GM23338 (cell line): ENCODE measurements at regions not wholly inside any gene's neighbourhood (a gene's known extent, or its start where the extent isn't known, plus 50 kb on each side); places are given as distances from the start of the nearest gene placed in this dataset.

Source experiments
- ATAC-seq: fragments of 200-7000 bp; cut with Tn5 transposase; 3 replicates; pipeline ENCODE4 v1.9.1; 2020
- DNase-seq: peaks from one replicate; pipeline ENCODE4 v3.0.0-alpha.2; 2015; ENCODE audit warnings: low spot score
- H2AFZ ChIP-seq: fragments of 200-600 bp; sonication (generic); 2 replicates; pipeline ENCODE4 v1.8.0; 2016; ENCODE audit warnings: antibody characterized with exemption, mild to moderate bottlenecking, moderate library complexity
- H3F3A ChIP-seq: fragments of 200-600 bp; sonication (generic); replicated peaks from 2 replicates; pipeline ENCODE4 v1.8.0; 2017; ENCODE audit warnings: antibody characterized with exemption, mixed run types, low read depth
- H3K27ac ChIP-seq: fragments of 200-600 bp; sonication (generic); 2 replicates; pipeline ENCODE4 v1.6.1; 2016; ENCODE audit warnings: low read depth
- H3K27me3 ChIP-seq: fragments of 200-600 bp; sonication (generic); 2 replicates; pipeline ENCODE4 v1.8.0; 2016; ENCODE audit warnings: mild to moderate bottlenecking, mixed run types, moderate library complexity; ENCODE audit not compliant: insufficient read depth
- H3K36me3 ChIP-seq: fragments of 200-600 bp; sonication (generic); 2 replicates; pipeline ENCODE4 v1.8.0; 2016; ENCODE audit warnings: mild to moderate bottlenecking; ENCODE audit not compliant: insufficient read depth
- H3K4me1 ChIP-seq: fragments of 200-600 bp; sonication (generic); 2 replicates; pipeline ENCODE4 v1.8.0; 2016; ENCODE audit warnings: mild to moderate bottlenecking, moderate library complexity; ENCODE audit not compliant: insufficient read depth
- H3K4me2 ChIP-seq: fragments of 200-600 bp; sonication (generic); 2 replicates; pipeline ENCODE4 v1.7.1; 2017; ENCODE audit warnings: mixed run types
- H3K4me3 ChIP-seq: fragments of 200-600 bp; sonication (generic); 2 replicates; pipeline ENCODE4 v1.6.1; 2016; ENCODE audit warnings: mixed run types
- H3K79me2 ChIP-seq: fragments of 200-600 bp; sonication (generic); replicated peaks from 2 replicates; pipeline ENCODE4 v1.8.0; 2017; ENCODE audit warnings: mild to moderate bottlenecking; ENCODE audit not compliant: insufficient read depth
- H3K9me2 ChIP-seq: fragments of 200-600 bp; sonication (generic); 2 replicates; pipeline ENCODE4 v1.8.0; 2017; ENCODE audit not compliant: insufficient read depth
- H4K20me1 ChIP-seq: fragments of 200-600 bp; sonication (generic); replicated peaks from 2 replicates; pipeline ENCODE4 v1.8.0; 2017; ENCODE audit warnings: mild to moderate bottlenecking; ENCODE audit not compliant: insufficient read depth
- H3K27ac Mint-ChIP-seq: 2 replicates; pipeline ENCODE4 v1.8.0; 2020; ENCODE audit warnings: inconsistent platforms, mild to moderate bottlenecking, moderate library complexity, mixed read lengths
- H3K27me3 Mint-ChIP-seq: 3 replicates; pipeline ENCODE4 v1.8.0; 2022; ENCODE audit warnings: low read depth, mild to moderate bottlenecking, moderate library complexity, mixed read lengths, inconsistent platforms; ENCODE audit not compliant: insufficient read depth, poor library complexity
- H3K36me3 Mint-ChIP-seq: 3 replicates; pipeline ENCODE4 v1.8.0; 2021; ENCODE audit warnings: low read depth, mild to moderate bottlenecking, inconsistent platforms, moderate library complexity, mixed read lengths
- H3K4me1 Mint-ChIP-seq: 3 replicates; pipeline ENCODE4 v1.8.0; 2020; ENCODE audit warnings: mild to moderate bottlenecking, inconsistent platforms, mixed read lengths
- H3K4me3 Mint-ChIP-seq: 3 replicates; pipeline ENCODE4 v1.8.0; 2021; ENCODE audit warnings: moderate library complexity, mild to moderate bottlenecking, inconsistent platforms, mixed read lengths
- H3K9me3 Mint-ChIP-seq: 3 replicates; pipeline ENCODE4 v1.8.0; 2020; ENCODE audit warnings: moderate library complexity, mild to moderate bottlenecking, inconsistent platforms, mixed read lengths
- CREB1 ChIP-seq: fragments of 250-450 bp; sonication (Bioruptor Pico); IDR thresholded peaks from 2 replicates; pipeline ENCODE4 v1.5.0; 2020; ENCODE audit warnings: low read depth, mild to moderate bottlenecking, moderate library complexity
- CTCF ChIP-seq, 2 experiments: fragments of 200-600 bp in 1 of 2; sonication (generic) in 1 of 2; conservative IDR thresholded peaks; 2 replicates each; pipeline versions ENCODE4 v1.5.1 to v1.6.1; 2016 to 2017; ENCODE audit warnings: antibody characterized with exemption in 2 of 2, low read depth in 2 of 2, mild to moderate bottlenecking in 2 of 2, moderate library complexity in 1 of 2
- EZH2 ChIP-seq: fragments of 200-600 bp; sonication (generic); IDR thresholded peaks from one replicate; pipeline ENCODE4 v1.8.0; 2017; ENCODE audit warnings: antibody characterized with exemption, mild to moderate bottlenecking, low read depth; ENCODE audit not compliant: unreplicated experiment
- EZH2phosphoT487 ChIP-seq: fragments of 200-600 bp; sonication (generic); IDR thresholded peaks from one replicate; pipeline ENCODE4 v1.8.1; 2018; ENCODE audit warnings: antibody characterized with exemption; ENCODE audit not compliant: unreplicated experiment
- JUNB ChIP-seq: IDR thresholded peaks from one replicate; pipeline ENCODE4 v1.6.1; 2016; ENCODE audit warnings: antibody characterized with exemption; ENCODE audit not compliant: unreplicated experiment
- NANOG ChIP-seq: IDR thresholded peaks from 2 replicates; pipeline ENCODE4 v1.6.1; 2016; ENCODE audit warnings: antibody characterized with exemption, borderline replicate concordance
- POLR2AphosphoS5 ChIP-seq: IDR thresholded peaks from 2 replicates; pipeline ENCODE4 v1.6.1; 2016; ENCODE audit warnings: antibody characterized with exemption, low read depth
- STAT1 ChIP-seq: IDR thresholded peaks from one replicate; pipeline ENCODE4 v1.6.1; 2016; ENCODE audit warnings: antibody characterized with exemption; ENCODE audit not compliant: unreplicated experiment
- ZNF114 ChIP-seq: fragments of 250-450 bp; sonication (Bioruptor Pico); IDR thresholded peaks from 2 replicates; pipeline ENCODE4 v1.5.0; 2020; ENCODE audit warnings: mild to moderate bottlenecking, moderate library complexity
- ZNF331 ChIP-seq: fragments of 250-450 bp; sonication (Bioruptor Pico); IDR thresholded peaks from 2 replicates; pipeline ENCODE4 v1.5.0; 2020; ENCODE audit warnings: low read depth, mild to moderate bottlenecking, moderate library complexity
- ZNF462 ChIP-seq: fragments of 250-450 bp; sonication (Bioruptor Pico); IDR thresholded peaks from 2 replicates; pipeline ENCODE4 v1.5.0; 2020; ENCODE audit warnings: mild to moderate bottlenecking, moderate library complexity
- TF ChIP-seq, protein P1 (sequence below): IDR thresholded peaks from 2 replicates; pipeline ENCODE4 v1.6.1; 2016; ENCODE audit warnings: antibody characterized with exemption
- TF ChIP-seq, protein P2 (sequence below): IDR thresholded peaks from one replicate; pipeline ENCODE4 v1.6.1; 2018; ENCODE audit warnings: antibody characterized with exemption; ENCODE audit not compliant: unreplicated experiment

DNA sequence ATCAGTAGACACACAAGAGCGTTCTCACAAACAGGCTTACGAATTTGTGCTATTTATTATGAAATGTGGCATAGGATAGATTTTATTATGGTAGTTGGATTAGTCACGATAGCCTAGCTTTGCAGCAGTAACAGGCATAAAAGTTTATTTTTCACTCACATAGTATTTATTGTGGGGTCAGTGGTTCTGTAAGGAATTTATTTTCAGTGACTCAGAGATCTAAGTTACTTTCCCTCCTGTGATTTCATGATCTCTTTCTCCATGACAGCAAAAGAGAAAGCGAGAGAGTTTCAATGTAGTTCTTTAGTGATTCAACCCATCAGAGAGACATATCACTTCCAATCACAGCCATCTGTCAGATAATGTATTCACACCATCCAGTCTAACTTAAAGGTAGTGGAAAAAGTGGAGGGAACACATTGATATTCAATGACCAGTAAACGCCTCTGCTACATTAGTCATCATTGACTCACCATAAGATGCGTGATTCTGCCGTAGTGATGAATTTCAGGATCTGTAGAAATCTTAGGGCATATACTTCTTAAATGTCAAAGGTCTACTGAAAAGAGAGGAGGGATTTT is 605.5 kb downstream of the HDGFL1 start:
- Histone ChIP-seq H3K9me2 (0 out of 2 replicates have a peak, but pooled peaks cover 3% of the 10 kb centered on the region), H3K79me2 (no peaks in the 10 kb centered on the region), H2AFZ (no peak overlapping the region), H3K4me2 (no peak overlapping the region), H3K27me3 (no peaks in the 10 kb centered on the region), H3K27ac (no peak overlapping the region), H4K20me1 (no peaks in the 10 kb centered on the region), H3K4me1 (peaks cover 5% of the 10 kb centered on the region; the same call in 1 of the 2 replicates), H3F3A (no peaks in the 10 kb centered on the region), H3K36me3 (no peaks in the 10 kb centered on the region), H3K4me3 (no peak overlapping the region)
- peaks cover 17% of the 10 kb centered on the region for H3K36me3 Mint-ChIP-seq
- H3K27ac Mint-ChIP-seq, result no peak overlapping the region
- H3K27me3 Mint-ChIP-seq, result no peaks in the 10 kb centered on the region
- DNase-seq (no peak), ATAC-seq (no peak)
- H3K4me3 Mint-ChIP-seq, result no peak overlapping the region
- peaks cover 7% of the 10 kb centered on the region for H3K4me1 Mint-ChIP-seq
- peaks cover 8% of the 10 kb centered on the region for H3K9me3 Mint-ChIP-seq
- TF ChIP-seq CTCF (conservative IDR thresholded peaks at IDR 0.05; ENCODE audit: low read depth in 2 of 2) (no peak), CREB1 (CRISPR knock-in tag) (no peak), POLR2AphosphoS5 (no peak), ZNF114 (CRISPR knock-in tag) (no peak), ZNF462 (CRISPR knock-in tag) (no peak), STAT1 (no peak), EZH2 (no peak), EZH2phosphoT487 (no peak), NANOG (no peak), ZNF331 (CRISPR knock-in tag) (no peak), JUNB (no peak)
- TF ChIP-seq, protein P1, sequence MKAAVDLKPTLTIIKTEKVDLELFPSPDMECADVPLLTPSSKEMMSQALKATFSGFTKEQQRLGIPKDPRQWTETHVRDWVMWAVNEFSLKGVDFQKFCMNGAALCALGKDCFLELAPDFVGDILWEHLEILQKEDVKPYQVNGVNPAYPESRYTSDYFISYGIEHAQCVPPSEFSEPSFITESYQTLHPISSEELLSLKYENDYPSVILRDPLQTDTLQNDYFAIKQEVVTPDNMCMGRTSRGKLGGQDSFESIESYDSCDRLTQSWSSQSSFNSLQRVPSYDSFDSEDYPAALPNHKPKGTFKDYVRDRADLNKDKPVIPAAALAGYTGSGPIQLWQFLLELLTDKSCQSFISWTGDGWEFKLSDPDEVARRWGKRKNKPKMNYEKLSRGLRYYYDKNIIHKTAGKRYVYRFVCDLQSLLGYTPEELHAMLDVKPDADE, result no peak
- TF ChIP-seq, protein P2, sequence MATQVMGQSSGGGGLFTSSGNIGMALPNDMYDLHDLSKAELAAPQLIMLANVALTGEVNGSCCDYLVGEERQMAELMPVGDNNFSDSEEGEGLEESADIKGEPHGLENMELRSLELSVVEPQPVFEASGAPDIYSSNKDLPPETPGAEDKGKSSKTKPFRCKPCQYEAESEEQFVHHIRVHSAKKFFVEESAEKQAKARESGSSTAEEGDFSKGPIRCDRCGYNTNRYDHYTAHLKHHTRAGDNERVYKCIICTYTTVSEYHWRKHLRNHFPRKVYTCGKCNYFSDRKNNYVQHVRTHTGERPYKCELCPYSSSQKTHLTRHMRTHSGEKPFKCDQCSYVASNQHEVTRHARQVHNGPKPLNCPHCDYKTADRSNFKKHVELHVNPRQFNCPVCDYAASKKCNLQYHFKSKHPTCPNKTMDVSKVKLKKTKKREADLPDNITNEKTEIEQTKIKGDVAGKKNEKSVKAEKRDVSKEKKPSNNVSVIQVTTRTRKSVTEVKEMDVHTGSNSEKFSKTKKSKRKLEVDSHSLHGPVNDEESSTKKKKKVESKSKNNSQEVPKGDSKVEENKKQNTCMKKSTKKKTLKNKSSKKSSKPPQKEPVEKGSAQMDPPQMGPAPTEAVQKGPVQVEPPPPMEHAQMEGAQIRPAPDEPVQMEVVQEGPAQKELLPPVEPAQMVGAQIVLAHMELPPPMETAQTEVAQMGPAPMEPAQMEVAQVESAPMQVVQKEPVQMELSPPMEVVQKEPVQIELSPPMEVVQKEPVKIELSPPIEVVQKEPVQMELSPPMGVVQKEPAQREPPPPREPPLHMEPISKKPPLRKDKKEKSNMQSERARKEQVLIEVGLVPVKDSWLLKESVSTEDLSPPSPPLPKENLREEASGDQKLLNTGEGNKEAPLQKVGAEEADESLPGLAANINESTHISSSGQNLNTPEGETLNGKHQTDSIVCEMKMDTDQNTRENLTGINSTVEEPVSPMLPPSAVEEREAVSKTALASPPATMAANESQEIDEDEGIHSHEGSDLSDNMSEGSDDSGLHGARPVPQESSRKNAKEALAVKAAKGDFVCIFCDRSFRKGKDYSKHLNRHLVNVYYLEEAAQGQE, result no peak
